Endometrium (tissue), 2 donors: ENCODE measurements at regions not wholly inside any gene's neighbourhood (a gene's known extent, or its start where the extent isn't known, plus 50 kb on each side); places are given as distances from the start of the nearest gene placed in this dataset.
"Not testable (repeated sequence)": the region's sequence is repeated elsewhere in the genome, so short reads cannot be mapped to it uniquely, and the experiment has no call there.

Experiments used
- FAIRE-seq: peaks from 2 replicates; lab custom pipeline; 2012; peaks lifted over from hg19 to GRCh38; lab: Jason Lieb, UNC
- donor health status: control.
- donor health status: control.

GRCh38 chr1:168826269-168826668 is 97.3 kb upstream of the DPT start:
- no peak for FAIRE-seq

- no peak for FAIRE-seq
Measured at GRCh38 chr1:168827557-168827956, 98.6 kb upstream of the DPT start.

- FAIRE-seq: no peak
Measured at GRCh38 chr1:168829876-168830275, 100.9 kb upstream of the DPT start.

GRCh38 chr1:168830562-168830961 is 101.6 kb upstream of the DPT start:
- FAIRE-seq: no peak

- FAIRE-seq: no peak
Measured at GRCh38 chr1:168832661-168833060, 103.7 kb upstream of the DPT start.

- no peak for FAIRE-seq
Measured at GRCh38 chr1:168833362-168833761, 104.4 kb upstream of the DPT start.

GRCh38 chr1:168833801-168834224 is 104.8 kb upstream of the DPT start:
- FAIRE-seq: no peak

- no peak for FAIRE-seq
Measured at GRCh38 chr1:168834225-168834872, 105.3 kb upstream of the DPT start.

GRCh38 chr1:168835176-168835575 is 106.2 kb upstream of the DPT start:
- FAIRE-seq: no peak

GRCh38 chr1:168835791-168836190 is 106.8 kb upstream of the DPT start:
- no peak for FAIRE-seq

- FAIRE-seq: no peak
Measured at GRCh38 chr1:168836469-168836868, 107.5 kb upstream of the DPT start.

- not testable (repeated sequence) for FAIRE-seq
Measured at GRCh38 chr1:168837230-168837629, 108.2 kb upstream of the DPT start.

GRCh38 chr1:168842306-168842705 is 113.3 kb upstream of the DPT start:
- FAIRE-seq: no peak

GRCh38 chr1:168842916-168843315 is 113.9 kb upstream of the DPT start:
- FAIRE-seq: no peak

- FAIRE-seq: no peak
Measured at GRCh38 chr1:168843401-168843800, 114.4 kb upstream of the DPT start.

GRCh38 chr1:168843950-168844349 is 114.9 kb upstream of the DPT start:
- FAIRE-seq: no peak

- no peak for FAIRE-seq
Measured at GRCh38 chr1:168845140-168845539, 116.1 kb upstream of the DPT start.

- FAIRE-seq: no peak
Measured at GRCh38 chr1:168848051-168848450, 119.0 kb upstream of the DPT start.

GRCh38 chr1:168861421-168862004 is 132.5 kb upstream of the DPT start:
- FAIRE-seq: no peak

GRCh38 chr1:168863772-168864171 is 134.8 kb upstream of the DPT start:
- FAIRE-seq: peak; percentile 48

GRCh38 chr1:168864266-168864665 is 135.3 kb upstream of the DPT start:
- FAIRE-seq: no peak

- FAIRE-seq: no peak
Measured at GRCh38 chr1:168865850-168866620, 137.0 kb upstream of the DPT start.

- no peak for FAIRE-seq
Measured at GRCh38 chr1:168867941-168868634, 139.1 kb upstream of the DPT start.
